ENCODE measurements at regions not wholly inside any gene's neighbourhood (a gene's known extent, or its start where the extent isn't known, plus 50 kb on each side); places are given as distances from the start of the nearest gene placed in this dataset.
A peak's percentile ranks its signal among the peaks of the same experiment; 100 is the strongest.
"Not testable (repeated sequence)": the region's sequence is repeated elsewhere in the genome, so short reads cannot be mapped to it uniquely, and the experiment has no call there.

- not testable (repeated sequence) for H3K9me3 ChIP-seq (ENCODE audit: low read length); H4K20me1 ChIP-seq (ENCODE audit: insufficient read depth, low read depth, low read length); H3K27me3 ChIP-seq (ENCODE audit: low read length); H2AFZ ChIP-seq (ENCODE audit: low read length); H3K9me2 ChIP-seq (replicated peaks; ENCODE audit: insufficient read depth, low read length); H3K9ac ChIP-seq (ENCODE audit: low read length); DNase-seq; H3K4me3 ChIP-seq (ENCODE audit: low read length); H3K4me2 ChIP-seq (ENCODE audit: low read depth, low read length, poor library complexity, severe bottlenecking); H3K36me3 ChIP-seq (ENCODE audit: insufficient read depth, low read length); H3K4me1 ChIP-seq (ENCODE audit: low read length); H3K79me2 ChIP-seq (ENCODE audit: low read length); H3K27ac ChIP-seq (ENCODE audit: low read length)
Measured at GRCh38 chr4:49161111-49161541, 175.1 kb downstream of the CWH43 start.

DNA sequence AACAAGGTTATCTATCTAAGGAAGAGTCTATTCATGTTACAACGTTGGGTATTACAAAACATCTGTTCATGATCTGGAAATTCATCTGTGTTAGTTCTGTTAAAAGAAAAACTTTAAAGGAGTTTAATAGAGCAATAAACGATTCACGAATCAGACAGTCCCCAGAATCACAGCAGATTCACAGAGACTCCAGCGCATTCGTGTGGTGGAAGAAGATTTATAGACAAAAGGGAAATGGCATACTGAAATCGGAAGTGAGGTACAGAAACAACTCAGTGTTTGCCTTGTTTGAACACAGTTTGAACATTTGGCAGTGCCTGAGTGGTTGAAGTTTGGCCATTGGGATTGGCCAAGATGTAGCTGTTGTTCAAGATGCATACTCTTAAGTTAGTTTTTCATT, 178.8 kb downstream of the CWH43 start:
- H3K36me3 ChIP-seq (ENCODE audit: insufficient read depth, low read length); H3K27ac ChIP-seq (ENCODE audit: low read length); H3K4me3 ChIP-seq (ENCODE audit: low read length); H3K9ac ChIP-seq (ENCODE audit: low read length); DNase-seq; H4K20me1 ChIP-seq (ENCODE audit: insufficient read depth, low read depth, low read length); H3K79me2 ChIP-seq (ENCODE audit: low read length); H3K9me2 ChIP-seq (replicated peaks; ENCODE audit: insufficient read depth, low read length); H3K4me1 ChIP-seq (ENCODE audit: low read length); H3K27me3 ChIP-seq (ENCODE audit: low read length); H2AFZ ChIP-seq (ENCODE audit: low read length); H3K4me2 ChIP-seq (ENCODE audit: low read depth, low read length, poor library complexity, severe bottlenecking); H3K9me3 ChIP-seq (ENCODE audit: low read length): not testable (repeated sequence)

DNA sequence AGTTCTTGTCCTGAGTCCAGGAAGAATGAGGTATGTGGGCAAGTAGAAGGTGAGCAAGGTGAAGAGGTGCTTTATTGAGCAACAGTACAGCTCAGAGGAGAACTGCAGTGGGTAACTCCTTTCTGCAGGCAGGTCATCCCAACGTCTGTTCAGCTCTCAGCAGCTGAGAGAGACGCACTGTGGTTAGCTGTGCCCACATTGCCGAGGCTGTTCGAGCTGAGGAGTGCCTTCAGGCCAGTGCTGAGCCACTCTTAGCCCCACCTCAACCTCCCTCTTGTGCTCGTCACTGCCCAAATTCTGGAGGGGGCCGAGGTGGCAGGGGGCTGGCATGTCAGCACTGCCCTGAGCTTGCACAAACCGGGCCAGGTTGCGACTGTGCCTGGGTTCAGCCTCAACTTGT, 191.8 kb downstream of the CWH43 start:
- H3K9me2 ChIP-seq (replicated peaks; ENCODE audit: insufficient read depth, low read length); H3K4me2 ChIP-seq (ENCODE audit: low read depth, low read length, poor library complexity, severe bottlenecking); H3K4me3 ChIP-seq (ENCODE audit: low read length); H3K36me3 ChIP-seq (ENCODE audit: insufficient read depth, low read length); H3K27me3 ChIP-seq (ENCODE audit: low read length); DNase-seq; H4K20me1 ChIP-seq (ENCODE audit: insufficient read depth, low read depth, low read length); H3K9ac ChIP-seq (ENCODE audit: low read length); H3K4me1 ChIP-seq (ENCODE audit: low read length); H3K27ac ChIP-seq (ENCODE audit: low read length); H3K9me3 ChIP-seq (ENCODE audit: low read length); H2AFZ ChIP-seq (ENCODE audit: low read length); H3K79me2 ChIP-seq (ENCODE audit: low read length): not testable (repeated sequence)

DNA sequence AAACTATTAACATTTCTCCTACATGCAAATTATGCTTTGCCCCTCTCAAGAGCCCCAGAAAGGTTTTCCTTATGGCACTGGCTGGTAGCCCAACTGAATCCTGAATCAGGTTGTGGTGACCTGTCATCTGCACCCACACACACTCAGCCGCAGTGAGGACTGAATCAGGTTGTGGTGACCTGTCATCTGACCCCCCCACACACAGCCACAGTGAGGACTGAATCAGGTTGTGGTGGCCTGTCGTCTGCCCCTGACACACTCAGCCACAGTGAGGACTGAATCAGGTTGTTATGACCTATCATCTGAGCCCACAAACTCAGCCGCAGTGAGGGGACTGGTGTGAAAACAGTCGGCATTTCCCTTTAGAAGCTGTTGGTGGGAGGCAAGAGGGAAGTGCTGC, 195.0 kb downstream of the CWH43 start:
- H3K9me2 ChIP-seq (replicated peaks; ENCODE audit: insufficient read depth, low read length); H3K4me3 ChIP-seq (ENCODE audit: low read length); H3K9me3 ChIP-seq (ENCODE audit: low read length); H3K4me2 ChIP-seq (ENCODE audit: low read depth, low read length, poor library complexity, severe bottlenecking); H2AFZ ChIP-seq (ENCODE audit: low read length); H3K27ac ChIP-seq (ENCODE audit: low read length); H3K79me2 ChIP-seq (ENCODE audit: low read length); H3K36me3 ChIP-seq (ENCODE audit: insufficient read depth, low read length); H3K9ac ChIP-seq (ENCODE audit: low read length); DNase-seq; H3K27me3 ChIP-seq (ENCODE audit: low read length); H4K20me1 ChIP-seq (ENCODE audit: insufficient read depth, low read depth, low read length); H3K4me1 ChIP-seq (ENCODE audit: low read length): not testable (repeated sequence)

DNA sequence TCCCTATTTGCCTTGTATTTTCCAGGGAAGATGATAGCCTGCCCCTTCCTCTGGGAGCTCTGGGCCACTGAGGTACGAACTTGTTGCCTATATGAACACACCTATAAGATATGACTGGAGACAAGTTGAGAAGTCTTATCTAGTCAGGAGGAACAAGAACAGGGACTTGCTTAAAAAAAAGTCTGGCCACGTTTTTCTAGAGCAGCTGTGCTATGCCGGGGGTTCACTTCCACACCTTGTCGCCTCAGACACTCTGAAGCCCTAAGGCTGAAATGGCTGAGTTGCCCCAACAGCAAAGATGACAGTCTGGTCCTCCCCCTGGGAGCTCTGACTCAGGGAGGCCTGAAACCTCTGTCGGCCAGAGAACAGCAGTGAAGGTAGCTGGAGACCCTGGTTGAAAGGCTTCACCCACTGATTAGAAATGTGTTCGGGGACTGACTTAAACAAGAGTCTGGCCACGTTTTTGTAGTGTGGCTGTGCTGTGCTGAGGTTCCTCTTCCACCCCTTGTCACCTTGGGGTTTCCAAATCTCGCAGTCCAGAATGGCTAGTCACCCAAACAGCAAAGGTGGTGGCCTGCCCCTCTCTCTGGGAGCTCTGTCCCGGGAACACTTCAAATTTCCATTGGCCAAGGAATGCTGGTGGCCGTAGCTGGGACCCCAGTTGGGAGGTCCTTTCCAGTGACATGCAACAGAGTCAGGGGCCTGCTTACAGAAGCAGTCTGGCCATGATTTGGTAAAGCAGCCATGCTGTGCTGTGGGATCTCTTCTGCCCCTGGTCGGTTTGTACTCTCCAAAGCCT, 225.5 kb downstream of the CWH43 start:
- H3K36me3 ChIP-seq (ENCODE audit: insufficient read depth, low read length); H2AFZ ChIP-seq (ENCODE audit: low read length); H3K9me3 ChIP-seq (ENCODE audit: low read length); H3K79me2 ChIP-seq (ENCODE audit: low read length); H3K27ac ChIP-seq (ENCODE audit: low read length); H3K9me2 ChIP-seq (replicated peaks; ENCODE audit: insufficient read depth, low read length); H3K4me1 ChIP-seq (ENCODE audit: low read length); H3K4me2 ChIP-seq (ENCODE audit: low read depth, low read length, poor library complexity, severe bottlenecking); H4K20me1 ChIP-seq (ENCODE audit: insufficient read depth, low read depth, low read length); H3K4me3 ChIP-seq (ENCODE audit: low read length); H3K9ac ChIP-seq (ENCODE audit: low read length); H3K27me3 ChIP-seq (ENCODE audit: low read length): not testable (repeated sequence)
- peak; percentile 37 for DNase-seq

DNA sequence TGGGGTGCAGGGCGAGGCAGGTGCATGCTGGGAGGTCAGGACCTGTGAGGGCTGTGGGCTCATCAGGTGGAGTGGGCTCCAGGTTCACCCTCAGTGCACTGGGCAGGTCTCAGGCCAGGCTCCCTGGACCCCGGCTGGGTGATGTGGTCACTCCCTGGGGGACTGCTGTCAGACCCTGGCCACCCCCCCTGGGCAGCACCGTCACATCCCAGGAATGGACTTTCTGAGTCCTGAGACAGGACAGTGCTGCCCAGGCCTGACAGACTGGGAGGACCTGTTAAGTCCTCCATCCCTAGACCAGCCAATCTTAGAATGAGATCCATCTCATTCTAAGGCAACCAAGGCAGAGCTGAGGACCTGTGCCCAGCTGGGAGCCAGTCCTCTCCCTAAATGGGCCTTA, 227.2 kb downstream of the CWH43 start:
- not testable (repeated sequence) for H3K9me3 ChIP-seq (ENCODE audit: low read length); H3K27ac ChIP-seq (ENCODE audit: low read length); H3K9me2 ChIP-seq (replicated peaks; ENCODE audit: insufficient read depth, low read length); H2AFZ ChIP-seq (ENCODE audit: low read length); H3K27me3 ChIP-seq (ENCODE audit: low read length); H3K79me2 ChIP-seq (ENCODE audit: low read length); H3K4me1 ChIP-seq (ENCODE audit: low read length); H3K36me3 ChIP-seq (ENCODE audit: insufficient read depth, low read length); H3K9ac ChIP-seq (ENCODE audit: low read length); H4K20me1 ChIP-seq (ENCODE audit: insufficient read depth, low read depth, low read length); H3K4me2 ChIP-seq (ENCODE audit: low read depth, low read length, poor library complexity, severe bottlenecking); DNase-seq; H3K4me3 ChIP-seq (ENCODE audit: low read length)

- H3K4me1 ChIP-seq (ENCODE audit: low read length); H4K20me1 ChIP-seq (ENCODE audit: insufficient read depth, low read depth, low read length); H3K79me2 ChIP-seq (ENCODE audit: low read length); H3K36me3 ChIP-seq (ENCODE audit: insufficient read depth, low read length); H3K4me3 ChIP-seq (ENCODE audit: low read length); H3K9ac ChIP-seq (ENCODE audit: low read length); H3K4me2 ChIP-seq (ENCODE audit: low read depth, low read length, poor library complexity, severe bottlenecking); DNase-seq; H3K27ac ChIP-seq (ENCODE audit: low read length); H3K27me3 ChIP-seq (ENCODE audit: low read length); H2AFZ ChIP-seq (ENCODE audit: low read length); H3K9me2 ChIP-seq (replicated peaks; ENCODE audit: insufficient read depth, low read length); H3K9me3 ChIP-seq (ENCODE audit: low read length): not testable (repeated sequence)
Measured at GRCh38 chr4:49213750-49214149, 227.7 kb downstream of the CWH43 start.

DNA sequence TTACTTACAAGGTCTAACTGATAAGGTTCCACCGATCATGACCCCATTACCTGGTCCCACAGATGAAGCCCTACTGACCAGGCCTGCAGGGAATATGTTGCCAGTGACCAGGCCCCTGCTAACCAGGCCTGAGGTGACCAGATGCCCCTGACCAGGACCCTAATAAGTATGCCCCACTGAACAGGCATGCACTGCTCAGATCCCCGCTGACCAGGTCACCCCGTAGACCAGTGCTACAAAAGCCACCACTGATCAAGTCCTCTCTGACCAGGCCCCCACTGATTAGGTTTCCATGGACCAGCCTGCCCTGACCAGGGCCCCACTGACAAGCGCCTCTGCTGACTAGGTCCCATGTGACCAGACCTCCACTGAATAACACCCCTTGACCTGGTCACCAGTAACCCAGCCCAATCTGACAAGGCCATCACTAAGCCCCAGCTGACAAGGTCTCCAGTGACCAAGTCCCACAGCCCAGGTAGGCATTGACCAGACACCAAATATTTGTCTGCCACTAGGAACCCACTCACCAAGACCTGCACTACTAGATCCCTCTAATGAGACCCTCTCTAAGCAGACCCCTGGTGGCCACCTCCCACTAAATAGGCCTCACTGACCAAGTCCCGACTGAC, 228.5 kb downstream of the CWH43 start:
- not testable (repeated sequence) for H3K9ac ChIP-seq (ENCODE audit: low read length); H3K9me2 ChIP-seq (replicated peaks; ENCODE audit: insufficient read depth, low read length); H3K27me3 ChIP-seq (ENCODE audit: low read length); H3K36me3 ChIP-seq (ENCODE audit: insufficient read depth, low read length); H3K4me3 ChIP-seq (ENCODE audit: low read length); H2AFZ ChIP-seq (ENCODE audit: low read length); H4K20me1 ChIP-seq (ENCODE audit: insufficient read depth, low read depth, low read length); DNase-seq; H3K79me2 ChIP-seq (ENCODE audit: low read length); H3K4me2 ChIP-seq (ENCODE audit: low read depth, low read length, poor library complexity, severe bottlenecking); H3K9me3 ChIP-seq (ENCODE audit: low read length); H3K27ac ChIP-seq (ENCODE audit: low read length); H3K4me1 ChIP-seq (ENCODE audit: low read length)
